Mucosa of rectum (tissue), 2 donors: ENCODE measurements at regions not wholly inside any gene's neighbourhood (a gene's known extent, or its start where the extent isn't known, plus 50 kb on each side); places are given as distances from the start of the nearest gene placed in this dataset.
"Not testable (repeated sequence)": the region's sequence is repeated elsewhere in the genome, so short reads cannot be mapped to it uniquely, and the experiment has no call there.

ENCODE experiments used
- H3K27ac ChIP-seq, 2 donors: one replicate each; pipeline ENCODE4 v1.7.0; 2013; ENCODE audit warnings: inconsistent platforms in 2 of 2, low read depth in 2 of 2, low read length in 2 of 2
- H3K27me3 ChIP-seq, 2 donors: one replicate each; pipeline ENCODE4 v1.7.0; 2013; ENCODE audit warnings: low read length in 2 of 2; ENCODE audit not compliant: control insufficient read depth in 2 of 2, insufficient read depth in 2 of 2
- H3K36me3 ChIP-seq, 2 donors: one replicate each; pipeline ENCODE4 v1.7.0; 2013; ENCODE audit warnings: low read length in 2 of 2; ENCODE audit not compliant: control insufficient read depth in 2 of 2, insufficient read depth in 2 of 2
- H3K4me1 ChIP-seq, 2 donors: one replicate each; pipeline ENCODE4 v1.7.0; 2013; ENCODE audit warnings: low read length in 2 of 2, mild to moderate bottlenecking in 1 of 2; ENCODE audit not compliant: control insufficient read depth in 2 of 2, insufficient read depth in 2 of 2
- H3K4me3 ChIP-seq, 2 donors: one replicate each; pipeline ENCODE4 v1.7.0; 2013; ENCODE audit warnings: low read length in 2 of 2
- H3K9ac ChIP-seq, 2 donors: one replicate each; pipeline ENCODE4 v1.7.0; 2013; ENCODE audit warnings: low read length in 2 of 2, low read depth in 1 of 2, mild to moderate bottlenecking in 1 of 2
- H3K9me3 ChIP-seq, 2 donors: one replicate each; pipeline ENCODE4 v1.7.0; 2013; ENCODE audit warnings: low read length in 2 of 2; ENCODE audit not compliant: control insufficient read depth in 2 of 2
- donor health status: healthy.
- donor health status: Normal muscosa, but diverticular disease.

- Histone ChIP-seq H3K27ac (peak overlapping the region; percentile 77), H3K4me1 (peaks cover 4 to 24% of the 10 kb centered on the region in 2 donors), H3K4me3 (no peak overlapping the region)
Observed at GRCh38 chr18:14942275-14942674, 194.3 kb downstream of the ANKRD30B start.

GRCh38 chr18:14943486-14943885, 195.5 kb downstream of the ANKRD30B start:
- no peak overlapping the region for H3K4me3 ChIP-seq
- H3K4me1 ChIP-seq, result peaks cover 4 to 24% of the 10 kb centered on the region in 2 donors
- H3K27ac ChIP-seq, result no peak overlapping the region
- no peaks in the 10 kb centered on the region for H3K27me3 ChIP-seq
- H3K36me3 ChIP-seq, result no peaks in the 10 kb centered on the region
- H3K9ac ChIP-seq, result no peak overlapping the region
- H3K9me3 ChIP-seq, result no peaks in the 10 kb centered on the region

More at GRCh38 chr18:14942275-14942674, 194.3 kb downstream of the ANKRD30B start:
- Histone ChIP-seq H3K9ac (no peak overlapping the region), H3K36me3 (no peaks in the 10 kb centered on the region), H3K9me3 (no peaks in the 10 kb centered on the region), H3K27me3 (no peaks in the 10 kb centered on the region)

DNA sequence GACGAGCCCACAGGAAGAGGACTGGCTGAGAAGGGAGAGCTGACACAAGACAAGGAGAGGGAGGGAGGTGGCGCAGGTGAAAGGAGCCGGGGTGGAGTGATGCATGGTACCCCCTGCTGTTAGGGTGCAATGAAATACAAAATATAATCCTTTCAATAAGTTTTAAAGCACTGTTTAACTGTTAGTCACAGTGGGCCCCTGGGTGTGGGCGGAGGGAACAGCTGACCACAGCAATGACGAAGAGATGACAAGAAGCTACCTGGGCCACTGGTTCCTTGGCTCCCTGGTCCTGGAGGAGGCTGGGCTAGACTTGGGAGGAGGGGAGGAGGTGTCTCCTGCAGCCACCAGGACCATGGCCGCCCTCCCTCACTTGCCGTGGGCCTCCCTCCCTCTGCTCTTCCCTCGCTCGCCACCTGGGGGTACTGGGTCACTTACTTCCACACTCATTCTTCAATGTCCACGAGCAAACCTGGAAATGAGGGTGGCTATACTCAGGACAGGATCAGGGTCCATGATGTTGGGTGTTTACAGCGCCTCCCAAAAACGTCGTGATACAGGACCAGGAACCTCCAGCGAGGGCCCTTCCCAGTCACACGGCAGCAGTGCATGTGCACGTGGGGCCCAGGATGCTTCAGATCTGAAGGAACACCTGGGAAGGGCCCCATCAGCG, 196.1 kb downstream of the ANKRD30B start:
- peaks cover 4 to 24% of the 10 kb centered on the region in 2 donors for H3K4me1 ChIP-seq
- no peaks in the 10 kb centered on the region for H3K9me3 ChIP-seq

DNA sequence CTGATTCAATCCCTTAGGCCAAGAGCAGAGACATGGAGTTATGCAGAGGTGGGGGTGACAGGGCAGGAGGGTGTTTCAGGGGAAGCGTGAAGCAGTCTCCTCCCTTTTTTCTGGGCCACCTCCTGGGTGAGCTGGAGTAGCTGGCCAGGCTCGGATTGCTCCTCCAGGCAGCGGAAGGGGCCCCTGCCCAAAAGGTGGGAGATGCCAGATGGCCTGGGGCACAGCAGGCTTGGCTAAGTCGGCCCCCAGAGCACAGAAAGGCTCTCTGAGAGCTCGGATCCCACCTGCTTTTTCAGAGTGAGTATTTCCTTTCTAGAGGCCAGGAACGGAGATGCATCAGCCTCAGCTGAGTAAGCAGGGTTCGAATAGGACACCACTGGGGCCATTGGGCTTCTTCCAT, 196.9 kb downstream of the ANKRD30B start:
- Histone ChIP-seq H3K9me3 (no peaks in the 10 kb centered on the region), H3K36me3 (no peaks in the 10 kb centered on the region), H3K4me3 (no peak overlapping the region), H3K27ac (no peak overlapping the region), H3K4me1 (peaks cover 4 to 24% of the 10 kb centered on the region in 2 donors), H3K9ac (no peak overlapping the region), H3K27me3 (no peaks in the 10 kb centered on the region)

More for the DNA sequence above, 196.1 kb downstream of the ANKRD30B start:
- Histone ChIP-seq H3K27ac (no peak overlapping the region), H3K9ac (no peak overlapping the region), H3K36me3 (no peaks in the 10 kb centered on the region), H3K27me3 (no peaks in the 10 kb centered on the region), H3K4me3 (no peak overlapping the region)

GRCh38 chr18:14945286-14945685, 197.3 kb downstream of the ANKRD30B start:
- Histone ChIP-seq H3K27me3 (no peaks in the 10 kb centered on the region), H3K4me1 (peaks cover 4 to 24% of the 10 kb centered on the region in 2 donors), H3K4me3 (no peak overlapping the region), H3K9ac (no peak overlapping the region), H3K9me3 (no peaks in the 10 kb centered on the region), H3K36me3 (no peaks in the 10 kb centered on the region), H3K27ac (no peak overlapping the region)

- no peaks in the 10 kb centered on the region for H3K9me3 ChIP-seq
- H3K27ac ChIP-seq, result no peak overlapping the region
- H3K4me3 ChIP-seq, result no peak overlapping the region
- H3K27me3 ChIP-seq, result no peaks in the 10 kb centered on the region
- H3K4me1 ChIP-seq, result peaks cover 4 to 24% of the 10 kb centered on the region in 2 donors
- no peak overlapping the region for H3K9ac ChIP-seq
- H3K36me3 ChIP-seq, result no peaks in the 10 kb centered on the region
Observed at GRCh38 chr18:14945984-14946383, 198.0 kb downstream of the ANKRD30B start.

GRCh38 chr18:14946741-14947470, 198.9 kb downstream of the ANKRD30B start:
- H3K27me3 ChIP-seq, H3K9ac ChIP-seq, H3K27ac ChIP-seq, H3K9me3 ChIP-seq, H3K4me3 ChIP-seq, H3K36me3 ChIP-seq: not testable (repeated sequence)
- peaks cover 7 to 15% of the 10 kb centered on the region in 2 donors for H3K4me1 ChIP-seq

DNA sequence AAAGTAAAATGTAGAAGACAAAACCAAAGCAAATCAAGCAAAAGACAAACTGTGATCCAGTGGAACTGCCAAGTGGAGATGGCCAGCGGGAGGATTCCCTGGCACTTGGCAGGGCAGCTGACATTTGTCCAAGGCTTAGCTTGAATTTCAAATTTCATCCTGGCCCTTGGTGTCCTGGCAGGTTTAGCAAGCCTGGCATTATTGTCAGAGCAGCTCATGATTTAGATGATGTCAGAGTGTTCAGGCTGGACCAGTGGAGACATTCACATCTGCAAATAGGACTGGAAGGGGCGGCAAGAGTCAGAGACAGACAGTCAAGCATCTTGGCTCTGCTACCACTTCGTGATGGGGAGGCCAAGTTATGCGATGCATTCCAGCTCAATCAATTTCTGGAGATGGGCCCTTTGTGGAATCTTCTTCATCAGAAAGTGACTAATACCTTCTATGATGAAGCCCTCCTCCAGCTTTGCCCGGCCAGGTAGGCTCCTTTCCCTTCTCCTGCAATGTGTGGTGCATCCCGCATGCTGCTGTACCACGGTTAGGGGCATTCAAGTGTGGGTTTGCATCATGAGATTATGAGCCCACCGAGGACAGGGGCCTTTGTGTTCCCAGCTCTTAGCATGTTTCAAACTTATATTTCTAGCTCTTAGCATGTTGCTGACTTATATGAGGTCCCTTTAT, 199.7 kb downstream of the ANKRD30B start:
- H3K9me3 ChIP-seq, result no peaks in the 10 kb centered on the region
- H3K27ac ChIP-seq, result no peak overlapping the region
- H3K4me3 ChIP-seq, result no peak overlapping the region
- peaks cover 2 to 10% of the 10 kb centered on the region in 2 donors for H3K4me1 ChIP-seq
- no peaks in the 10 kb centered on the region for H3K36me3 ChIP-seq
- no peak overlapping the region for H3K9ac ChIP-seq
- no peaks in the 10 kb centered on the region for H3K27me3 ChIP-seq

DNA sequence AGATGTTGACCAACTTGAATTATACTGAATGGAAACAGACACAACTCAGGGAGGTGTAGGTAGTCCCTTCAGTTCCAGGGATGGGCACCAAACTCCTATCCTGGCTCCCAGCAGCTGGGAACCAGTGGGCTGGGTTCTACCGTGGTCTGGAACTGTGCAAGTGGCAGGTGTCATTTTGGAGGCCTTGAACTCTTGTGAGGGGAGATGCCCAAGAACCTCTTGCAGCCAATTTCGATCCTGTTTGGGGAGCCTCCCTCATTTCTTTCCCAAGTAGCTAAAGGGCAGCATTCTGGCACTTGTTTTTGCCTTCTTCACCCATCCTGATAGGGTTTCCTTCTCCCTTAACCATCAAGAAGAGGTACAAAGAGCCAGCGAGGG, 200.2 kb downstream of the ANKRD30B start:
- Histone ChIP-seq H3K36me3 (no peaks in the 10 kb centered on the region), H3K27ac (no peak overlapping the region), H3K4me3 (no peak overlapping the region), H3K4me1 (peaks cover 2 to 9% of the 10 kb centered on the region in 2 donors), H3K9ac (no peak overlapping the region), H3K9me3 (no peaks in the 10 kb centered on the region), H3K27me3 (no peaks in the 10 kb centered on the region)
